AG09319 (cell line): ENCODE measurements at regions not wholly inside any gene's neighbourhood (a gene's known extent, or its start where the extent isn't known, plus 50 kb on each side); places are given as distances from the start of the nearest gene placed in this dataset.

Experiments used
- DNase-seq: peaks from one replicate; pipeline ENCODE4 v3.0.0-alpha.2; 2010; ENCODE audit warnings: low read depth; ENCODE audit errors: extremely low read depth
- CTCF ChIP-seq: IDR thresholded peaks from 2 replicates; pipeline ENCODE4 v1.5.1; 2011; ENCODE audit warnings: low read depth, mild to moderate bottlenecking, inconsistent platforms, low read length, moderate library complexity

- no peak for DNase-seq
- no peak for TF ChIP-seq CTCF
Measured at GRCh38 chr6:9783567-9783966, 631.3 kb downstream of the TFAP2A start.

- DNase-seq: peak; percentile 56
- TF ChIP-seq CTCF: no peak
Measured at GRCh38 chr6:9766240-9766915, 648.5 kb downstream of the TFAP2A start.

GRCh38 chr6:9761220-9761619 lies 653.7 kb downstream of the TFAP2A start:
- no peak for DNase-seq
- no peak for TF ChIP-seq CTCF

DNA sequence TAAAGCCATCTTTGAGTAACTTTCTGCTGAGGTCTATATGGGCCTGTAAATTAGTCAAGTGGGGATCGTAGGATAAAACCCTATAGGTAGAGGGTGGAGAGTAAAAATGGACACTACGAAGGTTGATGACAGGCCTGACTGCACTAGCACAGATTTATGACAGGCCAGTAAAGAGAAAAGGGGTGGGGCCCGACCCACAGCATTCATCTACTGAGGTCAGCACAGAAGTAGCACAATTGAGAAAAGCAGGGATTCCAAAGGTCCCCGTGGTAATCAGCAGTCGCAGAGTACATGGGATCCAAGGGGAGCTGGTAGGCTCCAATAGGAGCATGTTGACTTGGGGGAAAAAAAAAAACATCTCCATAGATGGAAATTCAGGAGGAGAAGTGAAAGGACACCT lies 660.4 kb downstream of the TFAP2A start:
- no peak for TF ChIP-seq CTCF
- DNase-seq: no peak

DNA sequence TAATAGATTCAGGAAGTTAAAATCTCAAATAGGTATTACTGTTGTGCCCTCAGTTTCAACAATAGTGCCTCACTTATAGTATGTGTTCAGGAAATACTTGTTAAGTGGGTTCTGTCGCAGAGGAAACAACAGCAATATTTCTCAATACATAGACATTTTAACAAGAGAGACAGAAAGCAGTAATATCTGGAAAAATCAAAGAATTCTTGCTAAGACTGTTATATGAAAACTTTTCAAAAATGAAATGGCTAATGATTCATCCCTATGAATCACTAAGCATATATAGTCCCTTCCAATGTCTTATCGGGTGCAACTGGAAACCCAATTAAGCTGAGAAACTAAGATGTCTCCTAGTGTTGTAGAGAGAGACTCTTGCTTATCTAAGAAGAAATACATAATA lies 668.9 kb downstream of the TFAP2A start:
- no peak for DNase-seq
- TF ChIP-seq CTCF: no peak

GRCh38 chr6:9745476-9745875 lies 669.4 kb downstream of the TFAP2A start:
- DNase-seq: no peak
- no peak for TF ChIP-seq CTCF

DNA sequence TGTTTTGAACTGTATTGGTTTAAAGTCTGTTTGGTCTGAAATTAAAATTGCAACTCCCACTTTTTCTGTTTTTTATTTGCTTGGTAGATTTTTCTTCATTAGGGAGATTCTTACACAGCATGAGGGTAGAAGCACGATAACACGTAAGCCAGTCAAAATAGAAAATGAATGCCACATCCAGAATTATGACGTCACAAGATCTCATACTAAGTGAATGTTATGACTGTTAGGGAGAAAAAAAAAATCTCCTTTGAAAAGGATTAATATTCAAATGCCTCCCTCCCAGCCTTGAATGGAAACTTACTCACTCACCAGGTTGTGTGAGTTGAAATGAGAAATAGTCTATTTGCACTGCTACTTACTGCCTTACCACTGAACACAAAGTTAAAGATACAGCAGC lies 670.8 kb downstream of the TFAP2A start:
- no peak for TF ChIP-seq CTCF
- DNase-seq: no peak
